ENCODE measurements at regions not wholly inside any gene's neighbourhood (a gene's known extent, or its start where the extent isn't known, plus 50 kb on each side); places are given as distances from the start of the nearest gene placed in this dataset.

- CTCF ChIA-PET, result no interaction called here
- TF ChIP-seq SUZ12 (IDR thresholded peaks at IDR 0.05) (no peak), CTBP1 (IDR thresholded peaks at IDR 0.05; ENCODE audit: borderline replicate concordance) (no peak), ARNT (IDR thresholded peaks at IDR 0.05) (no peak), NFRKB (IDR thresholded peaks at IDR 0.05) (no peak), FOXA1 (IDR thresholded peaks at IDR 0.05) (no peak), HDGF (IDR thresholded peaks at IDR 0.05; ENCODE audit: borderline replicate concordance) (no peak), LEF1 (IDR thresholded peaks at IDR 0.05; ENCODE audit: borderline replicate concordance) (no peak), BHLHE40 (IDR thresholded peaks at IDR 0.05; ENCODE audit: borderline replicate concordance) (no peak), TARDBP (IDR thresholded peaks at IDR 0.05) (no peak), FOXK2 (IDR thresholded peaks at IDR 0.05) (no peak), SP1 (IDR thresholded peaks at IDR 0.05) (no peak), L3MBTL2 (conservative IDR thresholded peaks at IDR 0.05) (no peak), ZNF384 (IDR thresholded peaks at IDR 0.05) (no peak), PKNOX1 (IDR thresholded peaks at IDR 0.05) (no peak), FOXM1 (IDR thresholded peaks at IDR 0.05; ENCODE audit: borderline replicate concordance) (no peak)
- POLR2A ChIA-PET, result no interaction called here
- no peak for DNase-seq (ENCODE audit: extremely low spot score)
Measured at GRCh38 chr12:68080577-68080976, 79.0 kb downstream of the IFNG start.

- CTCF ChIA-PET, result no interaction called here
- no peak for DNase-seq (ENCODE audit: extremely low spot score)
- TF ChIP-seq SP1 (IDR thresholded peaks at IDR 0.05) (no peak), CTBP1 (IDR thresholded peaks at IDR 0.05; ENCODE audit: borderline replicate concordance) (no peak), NFRKB (IDR thresholded peaks at IDR 0.05) (no peak), FOXK2 (IDR thresholded peaks at IDR 0.05) (no peak), ELF4 (IDR thresholded peaks at IDR 0.05) (no peak), L3MBTL2 (conservative IDR thresholded peaks at IDR 0.05) (no peak), FOXA1 (IDR thresholded peaks at IDR 0.05) (no peak), TARDBP (IDR thresholded peaks at IDR 0.05) (no peak), PKNOX1 (IDR thresholded peaks at IDR 0.05) (no peak), BHLHE40 (IDR thresholded peaks at IDR 0.05; ENCODE audit: borderline replicate concordance) (no peak), FOXM1 (IDR thresholded peaks at IDR 0.05; ENCODE audit: borderline replicate concordance) (no peak), HDGF (IDR thresholded peaks at IDR 0.05; ENCODE audit: borderline replicate concordance) (no peak), LEF1 (IDR thresholded peaks at IDR 0.05; ENCODE audit: borderline replicate concordance) (no peak)
- POLR2A ChIA-PET, result no interaction called here
Measured at GRCh38 chr12:68078737-68079136, 80.8 kb downstream of the IFNG start.

- ChIA-PET POLR2A (no interaction called here), CTCF (no interaction called here)
- no peak for DNase-seq (ENCODE audit: extremely low spot score)
- no peak for TF ChIP-seq BHLHE40 (IDR thresholded peaks at IDR 0.05; ENCODE audit: borderline replicate concordance)
- TF ChIP-seq SP1 (IDR thresholded peaks at IDR 0.05), result no peak
Measured at GRCh38 chr12:68075416-68075815, 84.1 kb downstream of the IFNG start.

- CTCF ChIA-PET, result no interaction called here
- DNase-seq (ENCODE audit: extremely low spot score), result no peak
- no peak for TF ChIP-seq L3MBTL2 (conservative IDR thresholded peaks at IDR 0.05)
- TF ChIP-seq FOXM1 (IDR thresholded peaks at IDR 0.05; ENCODE audit: borderline replicate concordance), result no peak
- TF ChIP-seq SP1 (IDR thresholded peaks at IDR 0.05), result no peak
- no peak for TF ChIP-seq FOXA1 (IDR thresholded peaks at IDR 0.05)
- TF ChIP-seq ZNF384 (IDR thresholded peaks at IDR 0.05), result no peak
- no peak for TF ChIP-seq NFRKB (IDR thresholded peaks at IDR 0.05)
- TF ChIP-seq ARNT (IDR thresholded peaks at IDR 0.05), result no peak
- TF ChIP-seq BHLHE40 (IDR thresholded peaks at IDR 0.05; ENCODE audit: borderline replicate concordance), result no peak
- TF ChIP-seq SUZ12 (IDR thresholded peaks at IDR 0.05), result no peak
- no peak for TF ChIP-seq LEF1 (IDR thresholded peaks at IDR 0.05; ENCODE audit: borderline replicate concordance)
- TF ChIP-seq PKNOX1 (IDR thresholded peaks at IDR 0.05), result no peak
- no peak for TF ChIP-seq ELF4 (IDR thresholded peaks at IDR 0.05)
- TF ChIP-seq FOXK2 (IDR thresholded peaks at IDR 0.05), result no peak
- no peak for TF ChIP-seq CTBP1 (IDR thresholded peaks at IDR 0.05; ENCODE audit: borderline replicate concordance)
- TF ChIP-seq TARDBP (IDR thresholded peaks at IDR 0.05), result no peak
- no peak for TF ChIP-seq HDGF (IDR thresholded peaks at IDR 0.05; ENCODE audit: borderline replicate concordance)
- POLR2A ChIA-PET, result no interaction called here
Measured at GRCh38 chr12:68074306-68075027, 85.1 kb downstream of the IFNG start.

GRCh38 chr12:68070957-68071356 is 81.7 kb downstream of the IFNG-AS1 start:
- POLR2A ChIA-PET, result no interaction called here
- no peak for TF ChIP-seq SP1 (IDR thresholded peaks at IDR 0.05)
- TF ChIP-seq ARNT (IDR thresholded peaks at IDR 0.05), result no peak
- no peak for TF ChIP-seq LEF1 (IDR thresholded peaks at IDR 0.05; ENCODE audit: borderline replicate concordance)
- TF ChIP-seq BHLHE40 (IDR thresholded peaks at IDR 0.05; ENCODE audit: borderline replicate concordance), result no peak
- TF ChIP-seq NFRKB (IDR thresholded peaks at IDR 0.05), result no peak
- TF ChIP-seq HDGF (IDR thresholded peaks at IDR 0.05; ENCODE audit: borderline replicate concordance), result no peak
- TF ChIP-seq L3MBTL2 (conservative IDR thresholded peaks at IDR 0.05), result no peak
- no peak for TF ChIP-seq PKNOX1 (IDR thresholded peaks at IDR 0.05)
- no peak for TF ChIP-seq CTBP1 (IDR thresholded peaks at IDR 0.05; ENCODE audit: borderline replicate concordance)
- no peak for DNase-seq (ENCODE audit: extremely low spot score)
- CTCF ChIA-PET, result no interaction called here
